ENCODE measurements at regions not wholly inside any gene's neighbourhood (a gene's known extent, or its start where the extent isn't known, plus 50 kb on each side); places are given as distances from the start of the nearest gene placed in this dataset.

DNA sequence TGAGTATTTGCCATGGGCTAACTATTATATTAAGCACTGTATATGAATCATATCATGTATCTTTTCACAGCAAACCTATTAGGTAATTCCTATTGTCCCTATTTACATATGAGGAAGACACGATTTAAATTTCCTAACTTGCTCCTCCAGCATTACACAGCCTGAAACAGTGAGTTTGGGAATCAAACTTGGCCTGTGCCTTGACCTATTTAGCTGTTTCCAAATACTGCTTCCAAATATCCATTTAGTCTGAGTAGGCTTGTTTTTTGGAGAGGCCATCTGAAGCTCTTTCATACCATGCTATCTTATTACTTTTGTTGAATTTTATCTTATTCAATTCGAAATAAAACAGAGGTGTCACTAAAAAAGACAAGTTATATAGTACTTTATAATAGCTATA is 447.3 kb upstream of the MPDZ start:
- H3K4me1 Mint-ChIP-seq: no peaks in the 10 kb centered on the region

GRCh38 chr9:13725516-13725915 is 446.0 kb upstream of the MPDZ start:
- no peak overlapping the region for H3K4me3 Mint-ChIP-seq
- no peak overlapping the region for H3K27ac Mint-ChIP-seq
- TF ChIP-seq, protein P1, sequence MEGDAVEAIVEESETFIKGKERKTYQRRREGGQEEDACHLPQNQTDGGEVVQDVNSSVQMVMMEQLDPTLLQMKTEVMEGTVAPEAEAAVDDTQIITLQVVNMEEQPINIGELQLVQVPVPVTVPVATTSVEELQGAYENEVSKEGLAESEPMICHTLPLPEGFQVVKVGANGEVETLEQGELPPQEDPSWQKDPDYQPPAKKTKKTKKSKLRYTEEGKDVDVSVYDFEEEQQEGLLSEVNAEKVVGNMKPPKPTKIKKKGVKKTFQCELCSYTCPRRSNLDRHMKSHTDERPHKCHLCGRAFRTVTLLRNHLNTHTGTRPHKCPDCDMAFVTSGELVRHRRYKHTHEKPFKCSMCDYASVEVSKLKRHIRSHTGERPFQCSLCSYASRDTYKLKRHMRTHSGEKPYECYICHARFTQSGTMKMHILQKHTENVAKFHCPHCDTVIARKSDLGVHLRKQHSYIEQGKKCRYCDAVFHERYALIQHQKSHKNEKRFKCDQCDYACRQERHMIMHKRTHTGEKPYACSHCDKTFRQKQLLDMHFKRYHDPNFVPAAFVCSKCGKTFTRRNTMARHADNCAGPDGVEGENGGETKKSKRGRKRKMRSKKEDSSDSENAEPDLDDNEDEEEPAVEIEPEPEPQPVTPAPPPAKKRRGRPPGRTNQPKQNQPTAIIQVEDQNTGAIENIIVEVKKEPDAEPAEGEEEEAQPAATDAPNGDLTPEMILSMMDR (IDR thresholded peaks at IDR 0.05; ENCODE audit: unreplicated experiment): no peak
- peaks cover 32% of the 10 kb centered on the region for H3K9me3 Mint-ChIP-seq
- H3K4me1 Mint-ChIP-seq: no peaks in the 10 kb centered on the region
- peaks cover 12% of the 10 kb centered on the region for H3K36me3 Mint-ChIP-seq
- no peaks in the 10 kb centered on the region for H3K27me3 Mint-ChIP-seq (ENCODE audit: low read depth)
- DNase-seq (ENCODE audit: low spot score in 2 of 2, unreplicated experiment in 2 of 2): no peak

More for the DNA sequence above, 447.3 kb upstream of the MPDZ start:
- Mint-ChIP-seq H3K9me3 (peaks cover 25% of the 10 kb centered on the region), H3K4me3 (no peak overlapping the region), H3K27ac (no peak overlapping the region), H3K27me3 (ENCODE audit: low read depth) (no peaks in the 10 kb centered on the region), H3K36me3 (peaks cover 9% of the 10 kb centered on the region)
- no peak for DNase-seq (ENCODE audit: low spot score in 2 of 2, unreplicated experiment in 2 of 2)
- TF ChIP-seq, protein P1 (IDR thresholded peaks at IDR 0.05; ENCODE audit: unreplicated experiment): no peak

- H3K36me3 Mint-ChIP-seq: peaks cover 12% of the 10 kb centered on the region
- H3K27ac Mint-ChIP-seq: no peak overlapping the region
- no peak overlapping the region for H3K4me3 Mint-ChIP-seq
- TF ChIP-seq, protein P1 (IDR thresholded peaks at IDR 0.05; ENCODE audit: unreplicated experiment): no peak
- DNase-seq (ENCODE audit: low spot score in 2 of 2, unreplicated experiment in 2 of 2): no peak
- no peaks in the 10 kb centered on the region for H3K27me3 Mint-ChIP-seq (ENCODE audit: low read depth)
- peaks cover 28% of the 10 kb centered on the region for H3K9me3 Mint-ChIP-seq
- H3K4me1 Mint-ChIP-seq: peaks cover 29% of the 10 kb centered on the region
Measured at GRCh38 chr9:13721481-13722235, 442.2 kb upstream of the MPDZ start.

- Mint-ChIP-seq H3K36me3 (peaks cover 12% of the 10 kb centered on the region), H3K27ac (peak overlapping the region; percentile 21), H3K27me3 (ENCODE audit: low read depth) (no peaks in the 10 kb centered on the region), H3K4me1 (peaks cover 43% of the 10 kb centered on the region), H3K9me3 (peaks cover 28% of the 10 kb centered on the region), H3K4me3 (no peak overlapping the region)
- DNase-seq (ENCODE audit: low spot score in 2 of 2, unreplicated experiment in 2 of 2): no peak
- TF ChIP-seq, protein P1 (IDR thresholded peaks at IDR 0.05; ENCODE audit: unreplicated experiment): no peak
Measured at GRCh38 chr9:13719981-13720676, 440.6 kb upstream of the MPDZ start.

DNA sequence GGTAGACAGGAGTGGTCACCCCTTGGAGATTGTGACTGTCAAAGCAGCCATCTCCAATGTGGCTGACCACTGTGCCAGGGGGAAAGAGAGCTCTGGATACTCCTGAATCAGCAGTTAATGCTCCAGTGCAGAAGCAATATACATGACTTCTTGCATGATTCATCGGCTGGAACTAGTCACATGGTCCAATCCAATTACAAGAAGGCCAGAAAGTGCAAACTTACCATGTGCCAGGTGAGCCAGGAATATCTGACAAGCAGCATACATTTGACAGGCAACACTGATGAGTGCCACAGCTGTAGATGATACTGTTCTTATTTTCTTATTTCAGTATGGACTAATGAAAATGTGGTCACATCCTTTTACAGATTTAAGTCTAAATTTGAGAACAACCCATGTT is 440.0 kb upstream of the MPDZ start:
- Mint-ChIP-seq H3K27ac (no peak overlapping the region), H3K27me3 (ENCODE audit: low read depth) (no peaks in the 10 kb centered on the region), H3K9me3 (peaks cover 27% of the 10 kb centered on the region), H3K4me1 (peaks cover 48% of the 10 kb centered on the region), H3K4me3 (no peak overlapping the region), H3K36me3 (peaks cover 12% of the 10 kb centered on the region)
- no peak for DNase-seq (ENCODE audit: low spot score in 2 of 2, unreplicated experiment in 2 of 2)
- TF ChIP-seq, protein P1 (IDR thresholded peaks at IDR 0.05; ENCODE audit: unreplicated experiment): no peak
